ENCODE measurements at regions not wholly inside any gene's neighbourhood (a gene's known extent, or its start where the extent isn't known, plus 50 kb on each side); places are given as distances from the start of the nearest gene placed in this dataset.
"Not testable (repeated sequence)": the region's sequence is repeated elsewhere in the genome, so short reads cannot be mapped to it uniquely, and the experiment has no call there.

DNA sequence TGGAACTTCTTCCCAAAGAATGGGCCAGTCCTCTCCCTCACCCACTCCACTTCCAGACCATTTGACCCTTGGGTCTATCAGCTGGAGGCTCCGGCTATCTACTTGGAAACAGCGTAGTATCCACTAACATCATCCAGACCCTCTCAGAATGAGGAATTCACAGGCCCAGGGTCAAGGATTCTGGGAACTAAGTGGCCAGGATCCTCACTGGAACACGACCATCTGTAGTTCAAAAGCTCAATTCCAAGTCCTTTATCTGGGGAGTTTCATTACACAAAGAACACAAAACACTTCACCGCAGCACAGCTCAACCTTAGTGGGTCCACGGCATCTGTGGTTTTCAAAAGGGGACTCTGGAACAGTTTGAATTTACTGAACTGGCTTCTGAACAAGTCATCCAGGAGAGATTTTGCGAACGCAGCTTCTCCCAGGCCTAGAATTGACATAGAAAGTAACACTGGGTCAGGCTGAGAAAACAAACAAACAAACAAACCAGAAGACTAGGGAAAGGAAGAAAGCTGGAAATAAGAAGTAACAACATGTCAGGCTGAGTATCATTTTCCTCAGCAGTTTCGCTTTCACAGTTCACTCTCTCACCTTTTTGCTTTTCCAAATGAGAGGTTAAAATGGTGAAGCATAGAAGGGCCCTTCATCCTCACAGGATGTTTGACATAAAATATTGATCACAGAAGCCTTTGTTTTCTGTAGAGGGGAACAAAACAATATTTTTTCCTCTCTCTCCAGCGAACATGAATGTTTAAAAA lies 57.6 kb upstream of the USP6NL start:
- H3K27ac ChIP-seq (ENCODE audit: insufficient read depth, low read length, poor library complexity, severe bottlenecking), result no peak overlapping the region
- no peaks in the 10 kb centered on the region for H3K9me3 ChIP-seq (ENCODE audit: control insufficient read depth, low read length)
- no peaks in the 10 kb centered on the region for H3K4me1 ChIP-seq (ENCODE audit: control insufficient read depth, insufficient read depth, low read length, poor library complexity, severe bottlenecking)
- DNase-seq, result no peak
- H3K36me3 ChIP-seq (ENCODE audit: control insufficient read depth, insufficient read depth, low read length), result no peaks in the 10 kb centered on the region
- H3K4me3 ChIP-seq (ENCODE audit: insufficient read depth, low read depth, low read length, poor library complexity, severe bottlenecking), result no peak overlapping the region
- no peaks in the 10 kb centered on the region for H3K27me3 ChIP-seq (replicated peaks; ENCODE audit: control insufficient read depth, insufficient read depth, low read length, poor library complexity, severe bottlenecking)

DNA sequence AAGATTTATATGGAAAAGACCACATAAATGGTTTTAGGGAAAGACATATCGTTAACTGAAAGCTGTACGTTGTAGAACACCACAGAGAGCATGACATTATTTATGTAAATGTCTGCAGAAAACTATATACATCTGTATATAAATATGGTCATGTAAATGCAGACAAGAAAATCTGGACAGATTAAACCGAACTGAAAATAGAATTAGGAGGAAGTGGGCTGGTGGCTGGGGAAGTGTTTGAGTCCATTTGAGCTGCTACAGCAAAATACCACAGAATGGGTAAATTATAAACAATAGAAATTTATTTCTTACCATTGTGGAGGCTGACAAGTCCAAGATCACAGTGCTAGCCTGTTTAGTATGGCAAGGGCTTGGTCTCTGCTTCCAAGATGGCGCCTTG lies 56.3 kb upstream of the USP6NL start:
- no peak overlapping the region for H3K27ac ChIP-seq (ENCODE audit: insufficient read depth, low read length, poor library complexity, severe bottlenecking)
- no peak for DNase-seq
- H3K4me1 ChIP-seq (ENCODE audit: control insufficient read depth, insufficient read depth, low read length, poor library complexity, severe bottlenecking), result no peaks in the 10 kb centered on the region
- H3K9me3 ChIP-seq (ENCODE audit: control insufficient read depth, low read length), result no peaks in the 10 kb centered on the region
- no peak overlapping the region for H3K4me3 ChIP-seq (ENCODE audit: insufficient read depth, low read depth, low read length, poor library complexity, severe bottlenecking)
- no peaks in the 10 kb centered on the region for H3K27me3 ChIP-seq (replicated peaks; ENCODE audit: control insufficient read depth, insufficient read depth, low read length, poor library complexity, severe bottlenecking)
- no peaks in the 10 kb centered on the region for H3K36me3 ChIP-seq (ENCODE audit: control insufficient read depth, insufficient read depth, low read length)

DNA sequence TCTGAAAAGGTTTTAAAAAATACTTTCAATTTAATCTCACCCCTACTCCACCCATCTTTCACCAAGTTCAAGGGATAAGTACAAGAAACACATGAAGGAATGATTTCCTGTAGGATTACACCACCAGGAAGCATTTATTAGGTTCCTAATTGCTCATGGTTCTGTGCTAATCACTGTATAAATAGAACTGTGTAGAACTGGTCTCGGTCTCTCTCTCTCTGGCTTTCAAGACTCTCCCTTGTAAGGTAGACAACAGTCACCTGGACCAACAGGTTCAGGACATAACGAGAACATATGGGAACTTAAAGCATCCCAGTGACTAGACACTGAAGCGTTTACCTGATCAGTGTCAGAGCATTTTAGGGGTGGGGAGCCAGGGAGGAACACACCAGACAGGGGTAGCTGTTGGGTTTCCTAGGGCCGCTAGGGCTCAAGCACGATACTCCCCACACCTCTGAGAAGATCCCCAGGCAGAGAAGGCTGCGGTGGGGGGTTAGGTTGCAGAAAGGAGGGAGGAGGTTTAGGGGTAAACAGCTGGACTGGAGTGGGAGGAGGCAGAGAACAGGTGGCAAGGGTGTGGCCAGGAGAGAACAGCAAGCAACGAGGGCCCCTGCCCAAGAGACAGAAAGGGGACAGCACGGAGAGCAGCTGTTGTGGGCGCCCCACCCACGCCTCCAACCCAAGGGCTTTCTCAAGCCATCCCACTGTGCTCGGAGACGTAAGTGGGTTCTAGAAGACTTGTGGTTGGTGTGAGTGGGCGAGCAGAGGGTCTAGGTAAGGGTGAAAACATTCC lies 52.5 kb upstream of the USP6NL start:
- no peaks in the 10 kb centered on the region for H3K9me3 ChIP-seq (ENCODE audit: control insufficient read depth, low read length)
- DNase-seq, result no peak
- no peaks in the 10 kb centered on the region for H3K36me3 ChIP-seq (ENCODE audit: control insufficient read depth, insufficient read depth, low read length)
- H3K27me3 ChIP-seq (replicated peaks; ENCODE audit: control insufficient read depth, insufficient read depth, low read length, poor library complexity, severe bottlenecking), result no peaks in the 10 kb centered on the region
- no peak overlapping the region for H3K4me3 ChIP-seq (ENCODE audit: insufficient read depth, low read depth, low read length, poor library complexity, severe bottlenecking)
- no peak overlapping the region for H3K27ac ChIP-seq (ENCODE audit: insufficient read depth, low read length, poor library complexity, severe bottlenecking)
- H3K4me1 ChIP-seq (ENCODE audit: control insufficient read depth, insufficient read depth, low read length, poor library complexity, severe bottlenecking), result no peaks in the 10 kb centered on the region

DNA sequence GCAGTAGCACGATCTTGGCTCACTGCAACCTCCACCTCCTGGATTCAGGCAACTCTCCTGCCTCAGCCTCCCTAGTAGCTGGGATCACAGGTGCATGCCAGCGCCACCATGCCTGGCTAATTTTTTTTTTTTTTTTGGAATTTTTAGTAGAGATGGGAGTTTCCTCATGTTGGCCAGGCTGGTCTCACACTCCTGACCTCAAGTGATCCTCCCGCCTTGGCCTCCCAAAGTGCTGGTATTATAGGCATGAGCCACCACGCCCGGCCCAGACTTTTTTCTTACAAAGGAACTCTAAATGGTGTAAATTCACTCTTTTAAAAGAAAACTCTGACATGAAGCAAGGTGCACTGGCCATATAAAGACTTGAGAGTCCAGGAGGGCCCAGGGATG lies 51.7 kb upstream of the USP6NL start:
- DNase-seq; H3K9me3 ChIP-seq (ENCODE audit: control insufficient read depth, low read length); H3K27me3 ChIP-seq (replicated peaks; ENCODE audit: control insufficient read depth, insufficient read depth, low read length, poor library complexity, severe bottlenecking); H3K4me1 ChIP-seq (ENCODE audit: control insufficient read depth, insufficient read depth, low read length, poor library complexity, severe bottlenecking); H3K36me3 ChIP-seq (ENCODE audit: control insufficient read depth, insufficient read depth, low read length); H3K27ac ChIP-seq (ENCODE audit: insufficient read depth, low read length, poor library complexity, severe bottlenecking); H3K4me3 ChIP-seq (ENCODE audit: insufficient read depth, low read depth, low read length, poor library complexity, severe bottlenecking): not testable (repeated sequence)

DNA sequence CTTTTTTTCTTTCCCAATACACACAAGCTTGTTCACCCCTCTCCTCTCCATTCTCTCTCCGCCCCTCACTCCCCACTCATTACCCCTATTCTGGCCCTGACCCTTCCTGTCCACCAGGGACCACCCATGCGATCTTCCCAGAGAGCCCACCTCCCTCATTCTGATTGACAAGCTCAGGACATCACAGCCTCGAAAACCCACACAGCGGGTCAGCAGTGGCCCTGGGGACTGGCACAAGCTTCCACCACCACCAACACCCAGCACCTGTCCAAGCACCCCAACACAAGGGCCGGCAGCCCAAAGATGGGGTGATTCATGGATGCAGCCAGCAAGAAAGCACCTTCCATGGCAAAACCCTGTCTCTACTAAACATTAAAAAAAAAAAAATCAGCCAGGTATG lies 50.0 kb upstream of the USP6NL start:
- H3K36me3 ChIP-seq (ENCODE audit: control insufficient read depth, insufficient read depth, low read length), result no peaks in the 10 kb centered on the region
- no peak overlapping the region for H3K4me3 ChIP-seq (ENCODE audit: insufficient read depth, low read depth, low read length, poor library complexity, severe bottlenecking)
- no peaks in the 10 kb centered on the region for H3K27me3 ChIP-seq (replicated peaks; ENCODE audit: control insufficient read depth, insufficient read depth, low read length, poor library complexity, severe bottlenecking)
- DNase-seq, result no peak
- H3K27ac ChIP-seq (ENCODE audit: insufficient read depth, low read length, poor library complexity, severe bottlenecking), result no peak overlapping the region
- no peaks in the 10 kb centered on the region for H3K9me3 ChIP-seq (ENCODE audit: control insufficient read depth, low read length)
- no peaks in the 10 kb centered on the region for H3K4me1 ChIP-seq (ENCODE audit: control insufficient read depth, insufficient read depth, low read length, poor library complexity, severe bottlenecking)
